SW 1271 (cell line): ENCODE measurements at regions not wholly inside any gene's neighbourhood (a gene's known extent, or its start where the extent isn't known, plus 50 kb on each side); places are given as distances from the start of the nearest gene placed in this dataset.

ENCODE experiments used
- DNase-seq, 2 experiments: peaks; one replicate each; lab custom pipeline; 2025; lab: John Stamatoyannopoulos, UW

- no peak for DNase-seq
Measured at GRCh38 chr2:226031647-226032501, 632.4 kb downstream of the NYAP2 start.

- DNase-seq = no peak
Measured at GRCh38 chr2:226030788-226031646, 631.5 kb downstream of the NYAP2 start.

- DNase-seq = no peak
Measured at GRCh38 chr2:226030369-226030768, 630.9 kb downstream of the NYAP2 start.

GRCh38 chr2:226023946-226024345, 624.4 kb downstream of the NYAP2 start:
- no peak for DNase-seq

- peak; percentile 15 to 20 for DNase-seq
Measured at GRCh38 chr2:226023383-226023782, 623.9 kb downstream of the NYAP2 start.

- DNase-seq = no peak
Measured at GRCh38 chr2:226020956-226021355, 621.4 kb downstream of the NYAP2 start.

- DNase-seq = no peak
Measured at GRCh38 chr2:226020176-226020575, 620.7 kb downstream of the NYAP2 start.

- no peak for DNase-seq
Measured at GRCh38 chr2:226018641-226019040, 619.1 kb downstream of the NYAP2 start.

GRCh38 chr2:226017537-226017936, 618.0 kb downstream of the NYAP2 start:
- no peak for DNase-seq

- no peak for DNase-seq
Measured at GRCh38 chr2:226017107-226017506, 617.6 kb downstream of the NYAP2 start.

- no peak for DNase-seq
Measured at GRCh38 chr2:226011716-226012450, 612.4 kb downstream of the NYAP2 start.

- peak; percentile 63 to 69 for DNase-seq
Measured at GRCh38 chr2:226002438-226002837, 602.9 kb downstream of the NYAP2 start.

- no peak for DNase-seq
Measured at GRCh38 chr2:226001716-226002115, 602.2 kb downstream of the NYAP2 start.

GRCh38 chr2:225999692-226000091, 600.2 kb downstream of the NYAP2 start:
- no peak for DNase-seq

GRCh38 chr2:225998653-225999052, 599.1 kb downstream of the NYAP2 start:
- DNase-seq = peak in 1 of 2 experiments; percentile 7

GRCh38 chr2:225998116-225998515, 598.6 kb downstream of the NYAP2 start:
- no peak for DNase-seq

- no peak for DNase-seq
Measured at GRCh38 chr2:225996462-225996828, 596.9 kb downstream of the NYAP2 start.

GRCh38 chr2:225995796-225996461, 596.4 kb downstream of the NYAP2 start:
- DNase-seq = peak in 1 of 2 experiments; percentile 13

GRCh38 chr2:225994748-225995405, 595.4 kb downstream of the NYAP2 start:
- DNase-seq = no peak

GRCh38 chr2:225993430-225993829, 593.9 kb downstream of the NYAP2 start:
- DNase-seq = no peak

- DNase-seq = no peak
Measured at GRCh38 chr2:225989809-225990208, 590.3 kb downstream of the NYAP2 start.
